IMR-90 (cell line): ENCODE measurements at regions not wholly inside any gene's neighbourhood (a gene's known extent, or its start where the extent isn't known, plus 50 kb on each side); places are given as distances from the start of the nearest gene placed in this dataset.

Source experiments
- ATAC-seq: fragments of 200-7000 bp; cut with Tn5 transposase; 2 replicates; pipeline ENCODE4 v1.9.1; 2020; ENCODE audit warnings: low read depth, mild to moderate bottlenecking, moderate library complexity
- BruUV-seq: library from RNA; stranded (reverse); fragments of 400-500 nt; replicated peaks from 2 replicates; lab custom pipeline; 2021; lab: Mats Ljungman, UMichigan
- CTCF ChIA-PET: fragments of 300-600 bp; formaldehyde crosslinking; extraction: SDS; loops from one replicate; lab custom pipeline; 2021; ENCODE audit warnings: antibody characterized with exemption; lab: Yijun Ruan, JAX
- POLR2A ChIA-PET: fragments of 300-600 bp; sonication (Branson Sonifier 250); formaldehyde crosslinking; loops from one replicate; lab custom pipeline; 2022; ENCODE audit warnings: antibody characterized with exemption; ENCODE audit not compliant: unreplicated experiment; lab: Charles Lee
- DNase-seq: peaks from one replicate; pipeline ENCODE4 v3.0.0; 2013
- H2AFZ ChIP-seq: replicated peaks from 2 replicates; pipeline ENCODE3; 2013; ENCODE audit warnings: low read length, mild to moderate bottlenecking; ENCODE audit not compliant: poor library complexity
- H2AK5ac ChIP-seq: 2 replicates; pipeline ENCODE4 v1.6.1; 2013; ENCODE audit warnings: low read depth, low read length, inconsistent platforms
- H2AK9ac ChIP-seq: replicated peaks from 2 replicates; pipeline ENCODE3; 2013; ENCODE audit warnings: mild to moderate bottlenecking, low read depth, low read length, moderate library complexity; ENCODE audit not compliant: poor library complexity
- H2BK120ac ChIP-seq: 2 replicates; pipeline ENCODE4 v1.6.1; 2013; ENCODE audit warnings: low read depth, low read length, inconsistent platforms
- H2BK15ac ChIP-seq: 3 replicates; pipeline ENCODE4 v1.6.1; 2013; ENCODE audit warnings: low read depth, low read length, inconsistent platforms
- H2BK20ac ChIP-seq: 2 replicates; pipeline ENCODE4 v1.6.1; 2013; ENCODE audit warnings: low read depth, mild to moderate bottlenecking, inconsistent platforms, low read length, moderate library complexity
- H2BK5ac ChIP-seq: 2 replicates; pipeline ENCODE4 v1.6.1; 2013; ENCODE audit warnings: mild to moderate bottlenecking, low read depth, low read length, inconsistent platforms; ENCODE audit not compliant: poor library complexity, severe bottlenecking
- H3K14ac ChIP-seq: replicated peaks from 2 replicates; pipeline ENCODE4 v1.6.1; 2013; ENCODE audit warnings: low read depth, low read length, inconsistent platforms
- H3K18ac ChIP-seq: 2 replicates; pipeline ENCODE4 v1.6.1; 2013; ENCODE audit warnings: low read depth, low read length, control low read depth
- H3K23ac ChIP-seq: 2 replicates; pipeline ENCODE4 v1.6.1; 2013; ENCODE audit warnings: low read depth, low read length, inconsistent platforms
- H3K27ac ChIP-seq: 2 replicates; pipeline ENCODE4 v1.5.1; 2013; ENCODE audit warnings: mild to moderate bottlenecking, control low read depth, low read length; ENCODE audit not compliant: insufficient read depth
- H3K27me3 ChIP-seq: 2 replicates; pipeline ENCODE4 v1.6.1; 2013; ENCODE audit warnings: low read length; ENCODE audit not compliant: control insufficient read depth, insufficient read depth
- H3K36me3 ChIP-seq: 2 replicates; pipeline ENCODE4 v1.6.1; 2013; ENCODE audit warnings: low read length, mixed read lengths; ENCODE audit not compliant: control insufficient read depth, insufficient read depth
- H3K4ac ChIP-seq: 2 replicates; pipeline ENCODE4 v1.6.1; 2013; ENCODE audit warnings: low read depth, low read length, inconsistent platforms
- H3K4me1 ChIP-seq: 2 replicates; pipeline ENCODE4 v1.6.1; 2013; ENCODE audit warnings: low read length, mixed read lengths; ENCODE audit not compliant: control insufficient read depth, insufficient read depth
- H3K4me2 ChIP-seq: 2 replicates; pipeline ENCODE4 v1.6.1; 2013; ENCODE audit warnings: low read depth, mild to moderate bottlenecking, control low read depth, low read length, moderate library complexity
- H3K4me3 ChIP-seq: 2 replicates; pipeline ENCODE4 v1.5.1; 2013; ENCODE audit warnings: low read depth, mild to moderate bottlenecking, control low read depth, low read length, moderate library complexity; ENCODE audit not compliant: insufficient read depth
- H3K56ac ChIP-seq: 2 replicates; pipeline ENCODE4 v1.6.1; 2013; ENCODE audit warnings: low read length, inconsistent platforms; ENCODE audit not compliant: insufficient read depth; ENCODE audit errors: extremely low read depth
- H3K79me1 ChIP-seq, 2 experiments: 2 replicates each; pipeline ENCODE4 v1.6.1; 2013; ENCODE audit warnings: low read length in 2 of 2, inconsistent platforms in 1 of 2, low read depth in 1 of 2
- H3K9ac ChIP-seq: 2 replicates; pipeline ENCODE4 v1.6.1; 2013; ENCODE audit warnings: low read depth, low read length, control low read depth
- H3K9me1 ChIP-seq: 2 replicates; pipeline ENCODE4 v1.6.1; 2013; ENCODE audit warnings: low read length, inconsistent platforms; ENCODE audit not compliant: insufficient read depth
- H3K9me3 ChIP-seq: 2 replicates; pipeline ENCODE4 v1.6.1; 2013; ENCODE audit warnings: low read length; ENCODE audit not compliant: control insufficient read depth, insufficient read depth
- H4K20me1 ChIP-seq: 2 replicates; pipeline ENCODE4 v1.6.1; 2013; ENCODE audit warnings: low read length, inconsistent platforms; ENCODE audit not compliant: insufficient read depth
- H4K5ac ChIP-seq: 2 replicates; pipeline ENCODE4 v1.6.1; 2013; ENCODE audit warnings: mild to moderate bottlenecking, low read depth, low read length, control low read depth
- H4K8ac ChIP-seq, 2 experiments: 2 replicates each; pipeline ENCODE4 v1.6.1; 2013; ENCODE audit warnings: low read depth in 2 of 2, low read length in 2 of 2, control low read depth in 1 of 2, inconsistent platforms in 1 of 2
- H4K91ac ChIP-seq: 2 replicates; pipeline ENCODE4 v1.6.1; 2013; ENCODE audit warnings: low read depth, low read length, inconsistent platforms; ENCODE audit not compliant: insufficient read depth
- BHLHE40 ChIP-seq: fragments of 150-350 bp; IDR thresholded peaks from 2 replicates; pipeline ENCODE4 v1.6.1; 2016; ENCODE audit warnings: mild to moderate bottlenecking, low read depth, low read length
- CTCF ChIP-seq: conservative IDR thresholded peaks from 2 replicates; pipeline ENCODE4 v1.5.1; 2012; ENCODE audit warnings: mild to moderate bottlenecking, low read depth, low read length, improper control_type of control experiment
- MAZ ChIP-seq: IDR thresholded peaks from 2 replicates; pipeline ENCODE4 v1.6.1; 2012; ENCODE audit warnings: low read depth, mild to moderate bottlenecking, low read length, improper control_type of control experiment, moderate library complexity, borderline replicate concordance
- POLR2A ChIP-seq: IDR thresholded peaks from 2 replicates; pipeline ENCODE4 v1.6.1; 2012; ENCODE audit warnings: mild to moderate bottlenecking, low read depth, low read length
- RAD21 ChIP-seq: IDR thresholded peaks from 2 replicates; pipeline ENCODE4 v1.6.1; 2012; ENCODE audit warnings: low read length, improper control_type of control experiment
- SMC3 ChIP-seq: fragments of 150-350 bp; IDR thresholded peaks from 2 replicates; pipeline ENCODE4 v1.6.1; 2016; ENCODE audit warnings: low read depth, mild to moderate bottlenecking, antibody characterized with exemption, low read length, moderate library complexity
- WGBS, 2 experiments: methylation state at CpG; one replicate each; pipeline versions ENCODE4 v1.1.5 to v1.1.7; 2013; ENCODE audit warnings: missing lambda C conversion rate in 2 of 2; ENCODE audit not compliant: insufficient read length in 1 of 2; ENCODE audit errors: extremely low coverage in 2 of 2; 5-methylcytosine and 5-hydroxymethylcytosine counted together
- dilution Hi-C: fragments of 300-500 bp; cut with HindIII; formaldehyde crosslinking; loops from one replicate; pipeline ENCODE4 v1.14.3; 2018; ENCODE audit warnings: low sequenced_read_pairs; ENCODE audit not compliant: unreplicated experiment
- in situ Hi-C: fragments of 300-500 bp; cut with MboI; formaldehyde crosslinking; loops from 3 replicates; pipeline ENCODE4 v1.14.3; 2019; ENCODE audit warnings: low sequenced_read_pairs, inconsistent platforms, mixed read lengths
- intact Hi-C: fragments of 100-400 bp; cut with micrococcal nuclease; formaldehyde crosslinking; loops from 2 replicates; pipeline ENCODE4 v1.10.0; 2022

- no peaks in the 10 kb centered on the region; the same call in 1 of the 2 replicates for H3K4me1 ChIP-seq
- H3K9me1 ChIP-seq, result no peaks in the 10 kb centered on the region
- H3K4ac ChIP-seq, result 0 out of 2 replicates have a peak overlapping the region, but pooled peaks have one; percentile 62
- H3K27me3 ChIP-seq, result peaks cover 36% of the 10 kb centered on the region
- no peak overlapping the region for H2BK5ac ChIP-seq
- H4K91ac ChIP-seq, result 0 out of 2 replicates have a peak overlapping the region, but pooled peaks have one; percentile 12
- WGBS, 2 experiments, result 3% methylated on average over 7 of the region's 14 CpGs; no CpG with 5 or more reads in 1 of the 2 experiments
- peaks cover 6% of the 10 kb centered on the region for H3K9me3 ChIP-seq
- no peak overlapping the region for H3K4me3 ChIP-seq
- H4K8ac ChIP-seq, result no peak overlapping the region
- intact Hi-C loops (loop anchor here (1.0 to 2.0 kb wide), 3 partner anchors 92 to 376 kb away; partner anchors contain the start of gene GLI2), dilution Hi-C loops (no loop called here), in situ Hi-C loops (loop anchor here (5.0 to 10.0 kb wide), 2 partner anchors 374 to 726 kb away; partner anchors contain the start of gene INHBB)
- H2AK5ac ChIP-seq, result peak overlapping the region; percentile 38; the same call in 1 of the 2 replicates
- H2AK9ac ChIP-seq, result no peak overlapping the region
- H3K23ac ChIP-seq, result no peak overlapping the region
- H3K4me2 ChIP-seq, result no peak overlapping the region
- H4K20me1 ChIP-seq, result peaks cover 5% of the 10 kb centered on the region; the same call in 1 of the 2 replicates
- BruUV-seq, result no TSS peak
- no peak overlapping the region for H3K9ac ChIP-seq
- POLR2A ChIA-PET, result no interaction called here
- no peaks in the 10 kb centered on the region for H3K36me3 ChIP-seq
- 0 out of 2 replicates have a peak overlapping the region, but pooled peaks have one; percentile 32 for H2BK120ac ChIP-seq
- TF ChIP-seq RAD21, result peak; percentile 92
- peak; percentile 38 for TF ChIP-seq MAZ
- peak; percentile 95 for TF ChIP-seq CTCF
- TF ChIP-seq POLR2A, result 0 out of 2 replicates have a peak, but pooled peaks have one; percentile 36
- TF ChIP-seq BHLHE40, result no peak
- TF ChIP-seq SMC3, result peak; percentile 96
- no peak overlapping the region; the same call in 2 of the 3 replicates for H2BK15ac ChIP-seq
- H3K27ac ChIP-seq, result no peak overlapping the region
- H3K14ac ChIP-seq, result no peak overlapping the region
- no peak overlapping the region for H4K5ac ChIP-seq
- H2BK20ac ChIP-seq, result no peak overlapping the region; the same call in 1 of the 2 replicates
- H3K18ac ChIP-seq, result no peak overlapping the region
- H3K56ac ChIP-seq, result no peak overlapping the region
- no peaks in the 10 kb centered on the region for H3K79me1 ChIP-seq
- CTCF ChIA-PET, result interaction anchor here (0.6 to 2.9 kb wide), 7 partner anchors 11 to 375 kb away, joined by 3 to 12 read pairs (median 3); no protein-coding TSS in a partner anchor
- H2AFZ ChIP-seq, result peak overlapping the region; percentile 76
- ATAC-seq, result peak; percentile 69
- DNase-seq, result peak; percentile 31
These were observed 213.9 kb downstream of the TFCP2L1 start for GRCh38 chr2:121071034-121071504.
